ENCODE measurements at regions not wholly inside any gene's neighbourhood (a gene's known extent, or its start where the extent isn't known, plus 50 kb on each side); places are given as distances from the start of the nearest gene placed in this dataset.

DNA sequence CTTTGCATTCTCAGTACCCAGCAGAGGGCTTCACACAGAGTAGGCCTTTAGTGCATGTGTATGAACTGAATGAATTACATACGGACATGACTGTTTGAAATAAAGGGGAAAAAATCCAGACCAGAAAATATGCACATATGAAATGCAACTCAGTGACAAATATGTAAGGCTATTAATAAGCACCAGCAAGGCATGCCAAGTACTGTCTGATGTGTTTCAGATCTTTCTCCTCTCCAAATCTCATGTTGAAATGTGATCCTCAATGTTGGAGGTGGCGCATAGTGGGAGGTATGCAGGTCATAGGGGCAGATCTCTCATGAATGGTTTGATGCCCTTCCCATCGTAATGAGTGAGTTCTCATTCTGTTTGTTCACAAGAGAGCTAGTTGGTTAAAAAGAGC lies 87.3 kb upstream of the TOMM7 start:
- Histone ChIP-seq H3K4me3 (ENCODE audit: low read depth, low read length) (no peak overlapping the region), H3K79me2 (ENCODE audit: control insufficient read depth, insufficient read depth, low read length, poor library complexity) (no peaks in the 10 kb centered on the region), H2BK12ac (ENCODE audit: low read length) (no peak overlapping the region)

DNA sequence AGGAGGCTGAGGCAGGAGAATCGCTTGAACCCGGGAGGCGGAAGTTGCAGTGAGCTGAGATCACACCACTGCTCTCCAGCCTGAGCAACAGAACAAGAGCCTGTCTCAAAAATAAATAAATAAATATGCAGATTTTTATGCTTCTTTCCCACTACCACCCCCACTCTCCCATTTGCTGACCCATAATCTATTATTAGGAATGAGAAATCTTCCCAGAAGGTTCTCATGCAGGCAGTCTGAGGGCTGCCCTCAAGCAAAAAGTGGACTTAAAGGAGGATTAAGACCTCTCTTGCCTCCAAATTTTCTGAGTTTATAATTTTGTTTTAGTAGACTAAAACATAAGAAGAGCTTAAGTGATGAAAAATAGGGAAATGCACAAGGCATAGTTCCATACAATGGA lies 85.2 kb upstream of the TOMM7 start:
- H3K4me3 ChIP-seq (ENCODE audit: low read depth, low read length), result no peak overlapping the region
- no peak overlapping the region for H3K14ac ChIP-seq (ENCODE audit: low read length)
- no peak overlapping the region for H2BK5ac ChIP-seq (ENCODE audit: low read depth, low read length, poor library complexity)
- no peaks in the 10 kb centered on the region for H3K9me3 ChIP-seq (ENCODE audit: insufficient read depth, low read depth, low read length)
- H3K27ac ChIP-seq (ENCODE audit: low read depth, low read length), result no peak overlapping the region
- no peak overlapping the region for H3K23ac ChIP-seq (ENCODE audit: low read length)
- no peak overlapping the region for H3K4ac ChIP-seq (ENCODE audit: low read depth, low read length)
- H4K8ac ChIP-seq (ENCODE audit: low read depth, low read length), result no peak overlapping the region
- no CpG with 5 or more reads among the region's 3 CpGs for WGBS (ENCODE audit: extremely low coverage, insufficient coverage, insufficient read length)
- H3K27me3 ChIP-seq (ENCODE audit: insufficient read depth, low read length), result no peaks in the 10 kb centered on the region
- no peak overlapping the region for H3K4me2 ChIP-seq (ENCODE audit: low read length)
- no peaks in the 10 kb centered on the region for H3K79me1 ChIP-seq (ENCODE audit: low read length)
- H2AFZ ChIP-seq (ENCODE audit: insufficient read depth, low read length, poor library complexity), result no peak overlapping the region
- no peak overlapping the region for H3K18ac ChIP-seq (ENCODE audit: low read length)
- H2AK5ac ChIP-seq (ENCODE audit: low read length), result no peak overlapping the region
- H4K12ac ChIP-seq (ENCODE audit: low read depth, low read length), result no peak overlapping the region
- no peak for DNase-seq
- no peak overlapping the region for H2BK120ac ChIP-seq (ENCODE audit: insufficient read depth, low read length, poor library complexity)
- H3K79me2 ChIP-seq (ENCODE audit: control insufficient read depth, insufficient read depth, low read length, poor library complexity), result no peaks in the 10 kb centered on the region
- no peaks in the 10 kb centered on the region for H3K4me1 ChIP-seq (ENCODE audit: control insufficient read depth in 1 of 2, insufficient read depth in 2 of 2, low read length in 2 of 2)
- H2BK12ac ChIP-seq (ENCODE audit: low read length), result no peak overlapping the region
- no peaks in the 10 kb centered on the region for H3K36me3 ChIP-seq (ENCODE audit: control insufficient read depth in 1 of 2, insufficient read depth in 2 of 2, low read length in 2 of 2)
- H3K9ac ChIP-seq (ENCODE audit: low read length), result no peak overlapping the region
- no peak overlapping the region for H4K91ac ChIP-seq (ENCODE audit: low read depth, low read length)

More for the DNA sequence above, 87.3 kb upstream of the TOMM7 start:
- no peaks in the 10 kb centered on the region for H3K9me3 ChIP-seq (ENCODE audit: insufficient read depth, low read depth, low read length)
- H3K4me1 ChIP-seq (ENCODE audit: control insufficient read depth in 1 of 2, insufficient read depth in 2 of 2, low read length in 2 of 2), result no peaks in the 10 kb centered on the region
- no peak overlapping the region for H3K27ac ChIP-seq (ENCODE audit: low read depth, low read length)
- H3K18ac ChIP-seq (ENCODE audit: low read length), result no peak overlapping the region
- no CpG with 5 or more reads among the region's 3 CpGs for WGBS (ENCODE audit: extremely low coverage, insufficient coverage, insufficient read length)
- no peak overlapping the region for H2BK5ac ChIP-seq (ENCODE audit: low read depth, low read length, poor library complexity)
- H3K23ac ChIP-seq (ENCODE audit: low read length), result no peak overlapping the region
- H4K8ac ChIP-seq (ENCODE audit: low read depth, low read length), result no peak overlapping the region
- H3K36me3 ChIP-seq (ENCODE audit: control insufficient read depth in 1 of 2, insufficient read depth in 2 of 2, low read length in 2 of 2), result no peaks in the 10 kb centered on the region
- H4K91ac ChIP-seq (ENCODE audit: low read depth, low read length), result no peak overlapping the region
- H3K9ac ChIP-seq (ENCODE audit: low read length), result no peak overlapping the region
- DNase-seq, result no peak
- no peak overlapping the region for H2AK5ac ChIP-seq (ENCODE audit: low read length)
- no peak overlapping the region for H3K14ac ChIP-seq (ENCODE audit: low read length)
- H4K12ac ChIP-seq (ENCODE audit: low read depth, low read length), result no peak overlapping the region
- H2AFZ ChIP-seq (ENCODE audit: insufficient read depth, low read length, poor library complexity), result no peak overlapping the region
- H2BK120ac ChIP-seq (ENCODE audit: insufficient read depth, low read length, poor library complexity), result no peak overlapping the region
- no peaks in the 10 kb centered on the region for H3K27me3 ChIP-seq (ENCODE audit: insufficient read depth, low read length)
- H3K4ac ChIP-seq (ENCODE audit: low read depth, low read length), result no peak overlapping the region
- H3K79me1 ChIP-seq (ENCODE audit: low read length), result no peaks in the 10 kb centered on the region
- no peak overlapping the region for H3K4me2 ChIP-seq (ENCODE audit: low read length)

GRCh38 chr7:22900784-22901183 lies 78.1 kb upstream of the TOMM7 start:
- Histone ChIP-seq H2AFZ (ENCODE audit: insufficient read depth, low read length, poor library complexity) (no peak overlapping the region), H3K9me3 (ENCODE audit: insufficient read depth, low read depth, low read length) (no peaks in the 10 kb centered on the region), H3K4me1 (ENCODE audit: control insufficient read depth in 1 of 2, insufficient read depth in 2 of 2, low read length in 2 of 2) (no peaks in the 10 kb centered on the region), H2BK5ac (ENCODE audit: low read depth, low read length, poor library complexity) (no peak overlapping the region), H3K79me1 (ENCODE audit: low read length) (no peaks in the 10 kb centered on the region), H4K12ac (ENCODE audit: low read depth, low read length) (no peak overlapping the region), H4K8ac (ENCODE audit: low read depth, low read length) (no peak overlapping the region), H3K27ac (ENCODE audit: low read depth, low read length) (no peak overlapping the region), H2AK5ac (ENCODE audit: low read length) (no peak overlapping the region), H3K14ac (ENCODE audit: low read length) (no peak overlapping the region), H4K91ac (ENCODE audit: low read depth, low read length) (no peak overlapping the region), H3K4ac (ENCODE audit: low read depth, low read length) (no peak overlapping the region), H3K36me3 (ENCODE audit: control insufficient read depth in 1 of 2, insufficient read depth in 2 of 2, low read length in 2 of 2) (no peaks in the 10 kb centered on the region), H3K4me2 (ENCODE audit: low read length) (no peak overlapping the region), H2BK120ac (ENCODE audit: insufficient read depth, low read length, poor library complexity) (no peak overlapping the region), H3K79me2 (ENCODE audit: control insufficient read depth, insufficient read depth, low read length, poor library complexity) (no peaks in the 10 kb centered on the region), H3K4me3 (ENCODE audit: low read depth, low read length) (no peak overlapping the region), H3K9ac (ENCODE audit: low read length) (no peak overlapping the region), H3K27me3 (ENCODE audit: insufficient read depth, low read length) (no peaks in the 10 kb centered on the region), H3K18ac (ENCODE audit: low read length) (no peak overlapping the region), H2BK12ac (ENCODE audit: low read length) (no peak overlapping the region), H3K23ac (ENCODE audit: low read length) (no peak overlapping the region)
- DNase-seq, result no peak
- WGBS (ENCODE audit: extremely low coverage, insufficient coverage, insufficient read length), result no CpG with 5 or more reads among the region's 2 CpGs

DNA sequence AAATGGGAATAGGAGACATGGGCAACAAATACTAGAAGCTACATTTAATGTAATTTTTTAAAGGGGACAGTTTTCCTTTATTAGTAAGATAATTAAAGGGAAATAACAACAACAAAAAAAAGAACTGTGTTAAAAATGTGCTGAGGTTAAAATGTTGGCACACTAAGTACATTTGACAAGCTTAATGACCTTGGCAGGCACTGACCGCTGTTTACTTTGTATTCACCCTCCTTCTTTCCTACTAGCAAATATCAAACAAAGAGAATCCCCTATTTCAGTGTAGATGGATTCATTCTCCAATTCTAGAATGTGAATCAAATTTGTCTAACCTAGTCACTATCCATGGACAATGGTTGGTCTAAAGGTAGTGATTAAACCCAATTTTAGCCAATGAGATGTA lies 77.5 kb upstream of the TOMM7 start:
- no peak overlapping the region for H3K4me2 ChIP-seq (ENCODE audit: low read length)
- no peaks in the 10 kb centered on the region for H3K27me3 ChIP-seq (ENCODE audit: insufficient read depth, low read length)
- no peaks in the 10 kb centered on the region for H3K79me1 ChIP-seq (ENCODE audit: low read length)
- no peak overlapping the region for H3K4me3 ChIP-seq (ENCODE audit: low read depth, low read length)
- no peak overlapping the region for H3K4ac ChIP-seq (ENCODE audit: low read depth, low read length)
- H3K36me3 ChIP-seq (ENCODE audit: control insufficient read depth in 1 of 2, insufficient read depth in 2 of 2, low read length in 2 of 2), result no peaks in the 10 kb centered on the region
- no peak overlapping the region for H2AK5ac ChIP-seq (ENCODE audit: low read length)
- H3K79me2 ChIP-seq (ENCODE audit: control insufficient read depth, insufficient read depth, low read length, poor library complexity), result no peaks in the 10 kb centered on the region
- no CpG with 5 or more reads among the region's 1 CpG for WGBS (ENCODE audit: extremely low coverage, insufficient coverage, insufficient read length)
- no peak for DNase-seq
- no peak overlapping the region for H2BK120ac ChIP-seq (ENCODE audit: insufficient read depth, low read length, poor library complexity)
- no peak overlapping the region for H3K27ac ChIP-seq (ENCODE audit: low read depth, low read length)
- H3K4me1 ChIP-seq (ENCODE audit: control insufficient read depth in 1 of 2, insufficient read depth in 2 of 2, low read length in 2 of 2), result no peaks in the 10 kb centered on the region
- H2AFZ ChIP-seq (ENCODE audit: insufficient read depth, low read length, poor library complexity), result no peak overlapping the region
- H3K18ac ChIP-seq (ENCODE audit: low read length), result no peak overlapping the region
- no peak overlapping the region for H3K9ac ChIP-seq (ENCODE audit: low read length)
- H4K12ac ChIP-seq (ENCODE audit: low read depth, low read length), result no peak overlapping the region
- no peak overlapping the region for H2BK12ac ChIP-seq (ENCODE audit: low read length)
- H4K91ac ChIP-seq (ENCODE audit: low read depth, low read length), result no peak overlapping the region
- no peak overlapping the region for H3K14ac ChIP-seq (ENCODE audit: low read length)
- H2BK5ac ChIP-seq (ENCODE audit: low read depth, low read length, poor library complexity), result no peak overlapping the region
- no peak overlapping the region for H3K23ac ChIP-seq (ENCODE audit: low read length)
- H3K9me3 ChIP-seq (ENCODE audit: insufficient read depth, low read depth, low read length), result no peaks in the 10 kb centered on the region
- no peak overlapping the region for H4K8ac ChIP-seq (ENCODE audit: low read depth, low read length)

All from trophoblast cell (in vitro differentiated cells and primary cell).